ENCODE measurements at regions not wholly inside any gene's neighbourhood (a gene's known extent, or its start where the extent isn't known, plus 50 kb on each side); places are given as distances from the start of the nearest gene placed in this dataset.
A peak's percentile ranks its signal among the peaks of the same experiment; 100 is the strongest.

- DNase-seq: no peak
- intact Hi-C loops (cut with DNase I): no loop called here
These were observed 214.5 kb downstream of the BARX2 start for GRCh38 chr11:129590030-129590752.

- intact Hi-C loops (cut with DNase I): no loop called here
- no peak for DNase-seq
These were observed 215.3 kb downstream of the BARX2 start for GRCh38 chr11:129590753-129591475.

- no peak for DNase-seq
- intact Hi-C loops (cut with DNase I): no loop called here
These were observed 215.9 kb downstream of the BARX2 start for GRCh38 chr11:129591527-129591926.

GRCh38 chr11:129592191-129592590, 216.5 kb downstream of the BARX2 start:
- intact Hi-C loops (cut with DNase I): no loop called here
- no peak for DNase-seq

DNA sequence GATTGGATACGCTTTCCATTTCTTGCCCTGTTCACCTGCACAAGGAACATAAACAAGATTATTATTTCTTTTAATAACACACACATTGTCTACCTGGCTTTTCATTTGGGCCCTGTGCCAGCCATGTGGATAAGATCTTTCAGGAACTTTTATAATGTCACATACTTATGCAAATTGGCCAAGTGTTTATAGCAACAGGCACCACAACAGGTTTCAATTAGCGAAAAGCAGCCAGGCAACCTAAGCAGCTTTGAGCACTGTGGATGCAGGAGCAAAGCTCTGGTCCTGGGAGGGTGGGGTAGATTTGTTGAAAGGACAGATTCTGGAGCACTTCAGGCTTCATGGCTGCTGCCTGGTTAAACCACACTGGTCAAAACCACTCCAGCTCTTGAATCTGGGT, 217.4 kb downstream of the BARX2 start:
- intact Hi-C loops (cut with DNase I): no loop called here
- DNase-seq: no peak

GRCh38 chr11:129595038-129595962, 219.7 kb downstream of the BARX2 start:
- DNase-seq: no peak
- intact Hi-C loops (cut with DNase I): no loop called here

- intact Hi-C loops (cut with DNase I): no loop called here
- DNase-seq: no peak
These were observed 219.3 kb upstream of the TMEM45B start for GRCh38 chr11:129596351-129596750.

DNA sequence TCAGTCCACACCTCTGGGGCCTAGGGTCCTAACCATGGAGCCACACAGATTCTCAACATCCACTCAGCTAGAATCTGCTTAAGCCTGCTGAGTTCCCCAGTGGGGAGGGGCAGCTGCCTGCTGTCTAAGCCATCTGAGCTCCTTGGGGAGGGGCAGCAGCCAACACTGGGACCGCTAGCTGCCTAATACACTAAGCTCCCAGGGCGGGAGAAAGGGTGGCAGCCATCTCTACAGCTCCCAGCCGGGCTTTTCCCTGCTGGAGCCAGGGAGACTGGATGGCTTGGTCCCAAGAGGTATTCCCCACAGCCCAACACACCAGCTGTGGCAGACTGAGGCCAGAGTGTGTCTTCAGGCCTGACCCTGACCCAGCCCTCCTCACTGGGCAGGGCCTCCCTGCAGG, 217.3 kb upstream of the TMEM45B start:
- intact Hi-C loops (cut with DNase I): no loop called here
- peak in 1 of 10 donors; percentile 65 for DNase-seq

GRCh38 chr11:129605815-129606214, 209.8 kb upstream of the TMEM45B start:
- intact Hi-C loops (cut with DNase I): no loop called here
- DNase-seq: no peak

GRCh38 chr11:129608711-129609110, 206.9 kb upstream of the TMEM45B start:
- intact Hi-C loops (cut with DNase I): no loop called here
- no peak for DNase-seq

DNA sequence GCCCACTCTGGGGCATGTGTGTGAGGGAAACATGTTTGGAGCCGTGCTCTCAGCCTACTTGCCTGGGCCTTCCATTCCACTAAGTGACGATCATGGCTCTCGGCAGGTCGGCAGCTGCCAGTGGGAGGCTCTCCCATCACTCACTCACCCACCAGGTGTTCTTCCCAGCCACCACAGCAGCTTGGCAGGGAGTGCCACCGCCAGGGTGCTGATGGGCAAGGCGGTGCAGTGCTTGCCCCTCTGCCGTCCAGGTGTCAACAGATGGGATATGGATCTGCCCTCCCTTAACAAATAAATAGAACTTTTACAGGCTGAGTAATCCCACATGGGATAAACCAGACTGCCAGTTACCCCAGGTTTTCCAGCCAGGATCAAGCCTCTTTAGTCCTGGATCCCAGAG, 205.5 kb upstream of the TMEM45B start:
- intact Hi-C loops (cut with DNase I): no loop called here
- peak in 1 of 10 donors; percentile 55 for DNase-seq

GRCh38 chr11:129610545-129610944, 205.1 kb upstream of the TMEM45B start:
- intact Hi-C loops (cut with DNase I): no loop called here

GRCh38 chr11:129611661-129612446, 203.8 kb upstream of the TMEM45B start:
- intact Hi-C loops (cut with DNase I): no loop called here
- DNase-seq: no peak

More at GRCh38 chr11:129610545-129610944, 205.1 kb upstream of the TMEM45B start:
- peak in 1 of 10 donors; percentile 55 for DNase-seq

- intact Hi-C loops (cut with DNase I): no loop called here
- DNase-seq: no peak
These were observed 203.1 kb upstream of the TMEM45B start for GRCh38 chr11:129612447-129612961.

DNA sequence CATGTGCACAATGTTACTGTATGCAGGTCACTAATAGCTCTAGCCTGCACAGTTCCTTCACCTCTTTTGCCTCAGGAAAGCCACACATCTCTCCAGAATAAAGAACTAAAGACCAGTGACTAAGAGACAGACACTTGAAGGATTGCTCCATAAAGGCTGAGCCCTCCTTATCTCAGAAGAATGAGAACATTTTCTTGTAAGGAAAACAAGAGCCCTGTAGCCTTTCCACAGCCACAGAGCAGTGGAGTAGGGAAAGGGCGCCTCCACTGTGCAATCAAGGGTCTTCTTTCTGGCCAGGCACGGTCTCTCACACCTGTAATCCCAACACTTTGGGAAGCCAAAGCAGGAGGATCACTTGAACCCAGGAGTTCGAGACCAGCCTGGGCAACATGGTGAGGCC, 202.6 kb upstream of the TMEM45B start:
- DNase-seq: no peak
- intact Hi-C loops (cut with DNase I): no loop called here

- peak in 1 of 10 donors; percentile 49 for DNase-seq
- intact Hi-C loops (cut with DNase I): no loop called here
These were observed 201.2 kb upstream of the TMEM45B start for GRCh38 chr11:129614256-129614944.

DNA sequence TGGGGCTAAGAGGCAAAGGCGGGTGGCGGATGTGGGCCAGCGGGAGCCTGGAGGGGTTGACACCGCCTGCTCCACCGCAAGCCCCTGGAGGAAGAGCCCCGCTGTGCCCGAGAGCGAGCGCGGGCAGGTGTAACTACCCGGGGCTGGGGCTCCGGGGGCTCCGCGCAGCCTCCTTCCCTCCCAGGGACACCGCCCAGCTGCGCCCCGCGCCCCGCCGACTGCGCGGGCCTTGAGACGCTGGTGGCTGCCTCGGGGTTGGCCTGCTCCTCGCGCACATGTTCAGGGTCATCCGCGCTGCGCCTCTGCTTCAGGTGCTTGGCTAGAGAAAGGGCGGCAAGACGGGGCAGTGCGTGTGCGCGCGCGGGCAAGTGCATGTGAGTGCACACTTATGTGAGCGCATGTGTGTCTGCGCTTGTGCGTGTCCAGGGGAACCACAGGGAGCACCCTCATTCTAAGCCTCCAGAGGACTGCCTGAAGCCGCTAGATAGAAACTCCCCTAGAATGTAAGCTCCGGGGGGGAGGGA, 197.5 kb upstream of the TMEM45B start:
- intact Hi-C loops (cut with DNase I): no loop called here
- DNase-seq: peak in 1 of 10 donors; percentile 62

- intact Hi-C loops (cut with DNase I): no loop called here
- no peak for DNase-seq
These were observed 195.2 kb upstream of the TMEM45B start for GRCh38 chr11:129620237-129621104.
